HCT116 (cell line): ENCODE measurements at regions not wholly inside any gene's neighbourhood (a gene's known extent, or its start where the extent isn't known, plus 50 kb on each side); places are given as distances from the start of the nearest gene placed in this dataset.
A peak's percentile ranks its signal among the peaks of the same experiment; 100 is the strongest.

Source experiments
- CEBPB ChIP-seq: IDR thresholded peaks from 2 replicates; pipeline ENCODE4 v1.6.1; 2012; ENCODE audit warnings: low read depth
- CTCF ChIP-seq, 3 experiments: fragments of 200-600 bp in 1 of 3; sonication (generic) in 1 of 3; IDR thresholded peaks in 2 of 3; conservative IDR thresholded peaks in 1 of 3; 2 replicates each; pipeline ENCODE4 v1.5.1; 2012 to 2017; ENCODE audit warnings: low read depth in 2 of 3, low read length in 2 of 3, antibody characterized with exemption in 1 of 3, borderline replicate concordance in 1 of 3, control low read depth in 1 of 3, mild to moderate bottlenecking in 1 of 3, mixed read lengths in 1 of 3, mixed run types in 1 of 3, moderate library complexity in 1 of 3; ENCODE audit not compliant: insufficient read depth in 1 of 3
- FOSL1 ChIP-seq: IDR thresholded peaks from 2 replicates; pipeline ENCODE4 v1.6.1; 2012; ENCODE audit warnings: low read depth
- JUND ChIP-seq: IDR thresholded peaks from 2 replicates; pipeline ENCODE4 v1.6.1; 2012
- POLR2A ChIP-seq: IDR thresholded peaks from 2 replicates; pipeline ENCODE4 v1.7.0; 2011; ENCODE audit warnings: borderline replicate concordance; ENCODE audit not compliant: insufficient read depth, insufficient read length; ENCODE audit errors: extremely low read depth
- POLR2AphosphoS5 ChIP-seq: IDR thresholded peaks from 2 replicates; pipeline ENCODE4 v1.6.1; 2011; ENCODE audit warnings: mild to moderate bottlenecking, low read depth, low read length, moderate library complexity
- SP1 ChIP-seq: IDR thresholded peaks from 2 replicates; pipeline ENCODE4 v1.6.1; 2012; ENCODE audit warnings: low read depth
- ZFX ChIP-seq: fragments of 450-650 bp; IDR thresholded peaks from 2 replicates; pipeline ENCODE4 v1.6.1; 2017
- ZNF274 ChIP-seq: fragments of 200-500 bp; sonication (Bioruptor generic); IDR thresholded peaks from 2 replicates; pipeline ENCODE4 v1.6.1; 2014; ENCODE audit warnings: mild to moderate bottlenecking, low read depth, low read length, inconsistent platforms
- TF ChIP-seq, protein P1 (sequence below): IDR thresholded peaks from 2 replicates; pipeline ENCODE4 v1.6.1; 2011; ENCODE audit warnings: mild to moderate bottlenecking, low read length, moderate library complexity; ENCODE audit not compliant: insufficient replicate concordance; ENCODE audit errors: extremely low read depth

DNA sequence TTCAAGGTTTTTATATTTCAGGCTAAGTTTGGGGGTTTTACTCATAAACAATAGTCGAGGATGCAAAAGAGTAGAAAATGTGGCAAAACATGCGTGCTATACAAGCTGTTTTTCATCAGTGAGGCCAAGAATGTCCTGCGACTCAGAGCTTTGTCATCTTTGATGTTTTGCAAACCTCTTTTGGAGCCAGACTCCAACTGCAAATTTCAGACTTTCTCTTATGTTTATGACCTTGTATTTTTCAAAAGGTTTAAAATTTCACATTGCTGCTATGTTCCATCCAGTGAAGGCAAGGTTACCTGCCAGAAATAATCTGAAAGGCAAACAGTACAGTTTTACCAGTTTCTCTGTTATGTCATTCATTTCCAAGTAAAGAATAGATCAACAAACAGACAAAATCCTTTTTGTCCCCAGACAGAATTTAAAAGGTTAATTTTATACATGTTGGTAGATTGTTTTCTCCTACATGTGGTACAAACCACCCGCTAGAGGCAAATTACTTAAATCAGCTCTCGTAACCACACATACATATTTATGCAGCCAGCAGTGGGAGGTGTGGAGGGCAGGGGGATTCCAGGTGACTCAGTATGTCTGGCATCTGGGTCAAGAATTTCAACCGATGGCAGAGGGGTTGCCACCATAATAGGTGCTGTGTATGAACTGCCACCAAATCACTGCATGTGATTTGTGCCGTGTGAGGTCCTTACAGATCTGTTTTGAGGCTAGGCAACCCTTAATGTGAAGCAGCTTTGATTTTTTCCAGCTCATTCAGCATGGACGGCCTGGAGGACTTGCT is 119.8 kb upstream of the CPM start:
- no peak for TF ChIP-seq ZNF274
- no peak for TF ChIP-seq CTCF (IDR thresholded peaks at IDR 0.05 in 2 of 3, conservative IDR thresholded peaks at IDR 0.05 in 1 of 3; ENCODE audit: borderline replicate concordance in 1 of 3, insufficient read depth in 1 of 3, low read depth in 2 of 3, low read length in 2 of 3)
- no peak for TF ChIP-seq POLR2A
- TF ChIP-seq, protein P1, sequence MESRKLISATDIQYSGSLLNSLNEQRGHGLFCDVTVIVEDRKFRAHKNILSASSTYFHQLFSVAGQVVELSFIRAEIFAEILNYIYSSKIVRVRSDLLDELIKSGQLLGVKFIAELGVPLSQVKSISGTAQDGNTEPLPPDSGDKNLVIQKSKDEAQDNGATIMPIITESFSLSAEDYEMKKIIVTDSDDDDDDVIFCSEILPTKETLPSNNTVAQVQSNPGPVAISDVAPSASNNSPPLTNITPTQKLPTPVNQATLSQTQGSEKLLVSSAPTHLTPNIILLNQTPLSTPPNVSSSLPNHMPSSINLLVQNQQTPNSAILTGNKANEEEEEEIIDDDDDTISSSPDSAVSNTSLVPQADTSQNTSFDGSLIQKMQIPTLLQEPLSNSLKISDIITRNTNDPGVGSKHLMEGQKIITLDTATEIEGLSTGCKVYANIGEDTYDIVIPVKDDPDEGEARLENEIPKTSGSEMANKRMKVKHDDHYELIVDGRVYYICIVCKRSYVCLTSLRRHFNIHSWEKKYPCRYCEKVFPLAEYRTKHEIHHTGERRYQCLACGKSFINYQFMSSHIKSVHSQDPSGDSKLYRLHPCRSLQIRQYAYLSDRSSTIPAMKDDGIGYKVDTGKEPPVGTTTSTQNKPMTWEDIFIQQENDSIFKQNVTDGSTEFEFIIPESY = no peak
- TF ChIP-seq CEBPB = no peak
- TF ChIP-seq ZFX = no peak
- TF ChIP-seq JUND = peak; percentile 37; the same call in 1 of the 2 replicates
- TF ChIP-seq SP1 = no peak
- TF ChIP-seq POLR2AphosphoS5 = no peak
- TF ChIP-seq FOSL1 = peak; percentile 53
